ENCODE measurements at regions not wholly inside any gene's neighbourhood (a gene's known extent, or its start where the extent isn't known, plus 50 kb on each side); places are given as distances from the start of the nearest gene placed in this dataset.

DNA sequence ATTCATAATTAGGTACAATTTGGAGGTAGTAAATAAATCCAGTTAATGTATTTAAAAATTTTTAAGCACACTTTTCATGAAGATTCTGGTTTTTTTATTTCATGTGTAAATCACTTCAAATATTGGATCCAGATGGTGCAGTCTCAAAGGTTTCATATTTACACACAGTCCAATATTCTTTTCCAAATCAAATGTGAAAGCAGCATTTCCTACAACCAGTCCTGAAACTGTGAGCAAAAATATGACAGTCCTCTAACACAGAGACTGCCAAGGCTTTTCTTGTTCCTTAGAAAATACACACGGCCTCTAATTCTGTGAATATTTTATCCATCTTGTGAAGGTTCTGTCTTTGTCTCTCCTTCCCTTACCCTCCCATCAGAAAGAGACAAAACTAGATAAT is 645.9 kb downstream of the ARL4A start:
- TF ChIP-seq, protein P1, sequence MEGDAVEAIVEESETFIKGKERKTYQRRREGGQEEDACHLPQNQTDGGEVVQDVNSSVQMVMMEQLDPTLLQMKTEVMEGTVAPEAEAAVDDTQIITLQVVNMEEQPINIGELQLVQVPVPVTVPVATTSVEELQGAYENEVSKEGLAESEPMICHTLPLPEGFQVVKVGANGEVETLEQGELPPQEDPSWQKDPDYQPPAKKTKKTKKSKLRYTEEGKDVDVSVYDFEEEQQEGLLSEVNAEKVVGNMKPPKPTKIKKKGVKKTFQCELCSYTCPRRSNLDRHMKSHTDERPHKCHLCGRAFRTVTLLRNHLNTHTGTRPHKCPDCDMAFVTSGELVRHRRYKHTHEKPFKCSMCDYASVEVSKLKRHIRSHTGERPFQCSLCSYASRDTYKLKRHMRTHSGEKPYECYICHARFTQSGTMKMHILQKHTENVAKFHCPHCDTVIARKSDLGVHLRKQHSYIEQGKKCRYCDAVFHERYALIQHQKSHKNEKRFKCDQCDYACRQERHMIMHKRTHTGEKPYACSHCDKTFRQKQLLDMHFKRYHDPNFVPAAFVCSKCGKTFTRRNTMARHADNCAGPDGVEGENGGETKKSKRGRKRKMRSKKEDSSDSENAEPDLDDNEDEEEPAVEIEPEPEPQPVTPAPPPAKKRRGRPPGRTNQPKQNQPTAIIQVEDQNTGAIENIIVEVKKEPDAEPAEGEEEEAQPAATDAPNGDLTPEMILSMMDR (conservative IDR thresholded peaks at IDR 0.05 in 1 of 2, IDR thresholded peaks at IDR 0.05 in 1 of 2; ENCODE audit: extremely low read depth in 1 of 2, insufficient read depth in 1 of 2, low read depth in 1 of 2, low read length in 2 of 2), result no peak
- TF ChIP-seq EZH2 (IDR thresholded peaks at IDR 0.05; ENCODE audit: borderline replicate concordance, low read length), result no peak
